ENCODE measurements at regions not wholly inside any gene's neighbourhood (a gene's known extent, or its start where the extent isn't known, plus 50 kb on each side); places are given as distances from the start of the nearest gene placed in this dataset.
A peak's percentile ranks its signal among the peaks of the same experiment; 100 is the strongest.

DNA sequence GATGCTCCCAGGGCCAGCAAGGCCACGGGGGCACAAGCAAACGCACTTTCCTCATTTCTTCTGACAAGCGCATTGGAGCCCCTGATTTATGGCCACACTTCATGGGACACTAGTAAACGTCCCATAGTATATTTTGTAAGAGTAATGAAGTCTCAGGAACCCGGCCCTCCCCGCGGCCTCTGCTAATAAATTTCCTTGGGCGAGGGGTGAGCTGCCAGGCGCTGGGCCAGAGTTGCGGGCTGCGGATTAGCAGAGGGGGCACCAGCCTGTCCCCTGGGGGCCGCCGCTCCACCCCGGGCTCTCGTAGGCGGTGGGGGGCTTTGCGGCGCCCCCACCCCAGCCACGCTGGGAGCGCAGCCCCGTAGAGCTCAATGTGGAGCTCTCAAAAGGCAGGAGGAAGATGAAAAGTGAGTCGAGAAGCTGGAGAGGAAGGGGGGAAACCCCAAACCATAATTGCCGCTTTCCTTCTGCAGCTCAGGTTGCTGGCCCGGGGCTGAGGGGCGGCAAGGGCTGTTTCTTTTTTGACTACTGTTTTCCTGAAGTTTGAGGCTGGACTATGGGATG is 173.6 kb downstream of the CDC5L start:
- no peak for DNase-seq

DNA sequence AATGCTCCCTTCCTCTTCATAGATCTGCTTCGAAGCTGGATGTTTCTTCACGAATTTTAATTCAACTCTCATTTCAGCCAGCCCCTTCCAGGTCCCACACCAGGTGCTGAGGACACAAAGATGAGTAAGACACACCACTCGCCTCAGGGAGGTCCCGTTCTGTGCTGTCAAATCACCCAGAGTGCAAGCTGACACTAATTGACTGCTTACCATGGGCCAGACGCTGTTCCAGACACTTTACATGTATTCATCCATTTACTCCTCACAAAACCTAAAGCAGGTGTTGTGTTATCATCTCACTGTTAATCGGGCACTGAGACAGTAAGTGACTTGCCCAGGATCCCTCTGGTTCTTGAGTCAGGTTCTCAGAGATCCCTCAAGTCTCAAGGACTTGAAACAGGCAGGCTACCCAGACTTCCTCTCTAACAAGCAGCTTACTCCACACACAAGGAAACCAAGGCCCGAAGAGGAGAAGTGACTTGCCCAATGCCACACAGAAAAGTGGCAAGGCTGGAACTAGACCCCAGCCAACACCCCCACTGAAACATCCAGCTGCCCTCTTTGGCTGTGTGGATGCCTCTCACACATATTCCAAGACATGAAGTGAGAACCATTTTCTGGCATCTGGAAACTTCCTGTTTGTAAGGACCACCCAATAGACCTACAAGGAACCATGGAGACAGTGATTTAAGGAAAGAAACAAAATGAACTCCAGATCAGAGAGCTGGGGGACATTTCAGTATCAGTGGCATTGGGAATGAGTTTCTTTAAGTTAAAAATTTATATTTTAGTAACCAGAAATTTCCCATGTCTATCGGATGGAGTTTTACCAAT is 174.5 kb downstream of the CDC5L start:
- no peak for DNase-seq

DNA sequence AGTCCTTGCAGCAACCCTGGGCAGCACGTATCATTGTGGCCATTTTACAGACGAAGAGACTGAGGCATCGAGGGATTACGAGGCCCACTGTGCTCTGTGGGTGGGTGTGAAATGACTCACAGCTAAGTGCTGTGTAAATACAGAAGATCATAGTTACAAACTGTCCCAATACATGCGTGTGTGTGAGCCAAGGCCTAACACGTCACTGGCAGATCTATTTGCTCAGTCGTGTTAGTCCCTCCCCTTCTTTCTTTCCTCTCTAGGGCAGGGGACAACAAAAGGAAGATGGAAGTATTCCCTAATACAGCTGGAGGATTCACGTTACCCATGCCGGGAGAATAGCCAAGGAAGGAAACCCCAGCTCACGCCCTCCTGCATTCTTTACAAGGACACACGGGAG is 175.9 kb downstream of the CDC5L start:
- no peak for DNase-seq

DNA sequence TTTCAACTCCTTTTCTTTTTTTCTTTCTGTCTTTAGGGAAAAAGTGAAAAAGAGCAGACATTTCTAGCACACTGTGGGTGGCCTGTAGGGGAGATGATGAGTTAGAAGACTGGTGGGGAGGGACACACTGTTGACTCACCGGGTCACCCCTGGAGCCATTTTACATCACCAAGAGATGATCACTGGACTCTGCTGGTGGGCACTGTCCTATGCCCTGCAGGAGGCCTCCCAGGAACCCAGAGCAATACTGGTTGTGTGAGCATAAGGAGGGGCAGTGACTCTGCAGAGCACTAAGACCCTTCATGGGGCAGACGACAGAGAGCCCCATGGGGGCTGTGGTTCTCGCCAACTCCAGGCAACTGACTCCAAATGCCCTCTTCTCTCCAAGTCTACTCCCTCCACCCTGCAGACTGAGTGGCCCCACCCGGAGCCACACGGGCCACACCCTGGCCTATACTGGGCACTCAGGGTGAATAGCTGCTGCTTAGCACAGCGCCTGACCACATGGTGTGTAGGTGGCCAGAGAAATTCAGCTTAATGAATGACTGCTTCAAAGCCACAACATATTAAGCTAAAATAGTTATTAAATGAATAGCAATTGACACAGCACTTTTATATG is 177.5 kb downstream of the CDC5L start:
- DNase-seq = no peak

DNA sequence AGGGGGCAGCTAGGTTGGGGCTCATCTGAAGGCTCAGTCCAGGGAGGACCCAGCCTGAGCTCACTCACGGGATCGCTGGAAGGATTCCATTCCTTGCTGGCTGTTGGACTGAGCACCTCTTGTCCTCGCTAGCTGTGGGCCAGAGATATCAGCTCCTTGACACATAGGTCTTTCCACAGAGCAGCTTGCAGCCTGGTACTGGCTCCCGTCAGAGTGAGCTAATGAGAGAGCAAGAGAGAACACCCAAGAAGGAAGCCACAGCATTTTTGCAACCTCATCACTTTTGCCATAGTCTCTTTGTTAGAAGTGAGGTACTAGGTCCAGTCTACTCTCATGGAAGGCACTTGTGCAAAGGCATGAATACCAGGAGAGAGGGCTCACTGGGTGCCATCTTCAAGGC is 179.9 kb downstream of the CDC5L start:
- no peak for DNase-seq

DNA sequence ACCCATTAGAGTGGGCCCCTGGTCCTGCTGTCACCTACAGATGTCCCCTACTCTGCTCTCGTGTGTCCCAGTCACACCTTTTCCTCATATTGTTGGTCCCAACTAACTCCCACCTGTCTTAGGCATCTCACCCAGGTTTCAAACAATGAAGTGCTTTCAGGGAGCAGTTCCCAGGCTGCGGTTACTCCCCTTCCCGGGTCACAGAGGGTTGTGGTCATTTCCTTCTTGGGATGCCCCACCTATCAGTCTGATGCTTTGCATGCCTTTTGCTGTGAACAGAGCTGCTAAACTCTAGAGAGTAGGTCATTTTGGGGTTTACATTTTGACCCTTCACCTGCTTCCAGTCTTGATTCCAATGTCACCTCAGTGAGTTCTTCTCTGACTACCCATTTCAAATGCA is 181.6 kb downstream of the CDC5L start:
- DNase-seq = no peak

DNA sequence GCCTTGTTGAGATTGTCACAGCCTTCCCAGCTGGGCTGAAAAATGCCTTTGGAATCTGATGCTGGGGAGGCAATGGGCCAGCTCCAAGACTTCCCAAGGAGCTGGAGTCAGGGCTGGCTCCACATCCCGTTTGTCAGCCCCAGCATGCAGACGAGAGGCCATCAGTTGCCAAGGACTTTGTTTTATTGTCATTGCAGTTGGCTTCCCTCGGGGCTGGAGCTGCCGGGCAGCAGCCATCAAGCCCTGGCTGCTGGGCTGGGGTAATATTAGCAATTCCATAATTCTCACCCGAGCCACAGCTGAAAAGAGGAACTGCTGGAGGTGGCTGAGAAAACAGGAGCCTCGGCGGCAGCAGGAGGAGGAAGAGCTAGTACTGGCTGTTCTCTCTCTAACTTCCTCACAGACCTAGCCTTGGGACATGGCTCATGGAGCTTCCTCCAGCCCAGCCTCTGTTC is 182.5 kb downstream of the CDC5L start:
- no peak for DNase-seq

DNA sequence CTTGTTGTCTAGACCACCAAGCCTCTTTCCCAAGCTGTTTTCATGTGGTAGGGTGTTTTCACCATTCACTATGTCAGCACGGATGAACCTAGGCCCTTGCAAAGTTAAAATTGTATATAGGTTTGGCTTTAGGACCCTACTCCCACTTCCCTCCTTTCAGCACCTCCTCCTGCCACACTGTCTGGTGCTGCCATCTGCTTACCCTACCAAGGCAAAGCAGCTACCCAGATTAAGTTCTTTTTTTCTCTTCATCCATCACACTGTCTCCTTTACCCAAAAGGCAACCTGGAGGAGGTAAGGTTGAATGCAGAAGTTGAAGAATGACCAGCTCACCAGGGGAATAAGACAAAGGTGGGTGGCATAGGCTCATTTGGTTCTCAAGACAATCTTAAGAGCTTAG is 184.0 kb downstream of the CDC5L start:
- DNase-seq = no peak

DNA sequence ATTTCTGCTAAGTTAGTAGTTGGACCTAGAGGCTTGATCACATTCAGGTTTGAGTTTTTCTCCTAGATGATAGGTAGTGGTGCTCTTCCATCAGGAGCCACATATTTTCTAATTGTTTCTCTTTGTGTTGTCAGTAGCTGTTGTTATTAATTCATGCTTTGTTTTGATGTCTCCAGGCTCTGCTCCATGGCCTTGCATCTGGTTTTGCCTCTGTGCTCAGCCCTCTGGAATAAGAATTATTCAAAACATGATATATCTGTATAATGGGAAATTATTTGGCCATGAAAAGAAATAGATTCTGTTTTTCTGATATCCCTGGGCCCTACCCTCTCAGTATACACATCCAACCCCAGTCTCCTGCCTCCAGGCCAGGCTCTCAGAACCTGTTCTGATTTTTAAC is 184.8 kb downstream of the CDC5L start:
- DNase-seq = no peak

DNA sequence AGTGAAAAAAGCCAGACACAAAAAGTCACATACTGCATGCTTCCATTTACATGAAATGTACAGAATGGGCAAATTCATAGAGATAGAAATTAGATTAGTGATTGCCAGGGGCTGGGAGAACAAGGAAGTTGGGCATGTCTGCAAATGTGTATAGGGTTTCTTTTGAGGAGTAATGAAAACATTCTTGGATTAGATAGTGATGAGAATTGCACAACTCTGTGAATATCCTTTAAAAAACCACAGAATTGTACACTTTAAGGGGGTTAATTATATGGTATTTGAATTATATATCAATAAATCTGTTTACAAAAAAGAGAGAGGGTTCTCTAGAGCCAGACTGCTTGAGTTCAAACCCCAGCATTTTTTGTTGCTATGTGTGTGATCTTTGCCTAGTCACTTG is 188.1 kb downstream of the CDC5L start:
- DNase-seq = no peak

DNA sequence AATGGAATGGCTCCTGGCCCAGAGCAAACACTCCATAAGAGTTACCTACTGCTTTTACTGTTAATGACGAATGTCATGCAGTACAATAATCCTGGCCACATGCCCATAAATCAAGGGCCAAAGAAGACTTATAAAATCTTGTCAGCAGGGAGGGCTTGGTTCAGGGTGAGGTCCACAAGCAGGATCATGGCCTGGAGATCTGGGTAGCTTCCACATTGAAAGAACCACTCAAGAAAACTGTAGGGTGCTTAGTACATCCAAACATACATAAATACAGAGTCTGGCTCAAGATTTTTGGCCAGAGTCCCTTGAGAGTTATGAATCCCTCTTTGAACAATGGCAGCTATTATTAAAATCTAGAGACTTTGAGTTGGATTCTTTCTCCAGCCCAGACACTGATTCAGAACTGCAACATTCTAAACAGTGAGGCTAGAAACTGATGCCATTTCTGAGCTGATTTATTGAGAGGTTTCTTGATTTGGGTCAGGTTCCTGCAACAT is 188.7 kb downstream of the CDC5L start:
- no peak for DNase-seq

DNA sequence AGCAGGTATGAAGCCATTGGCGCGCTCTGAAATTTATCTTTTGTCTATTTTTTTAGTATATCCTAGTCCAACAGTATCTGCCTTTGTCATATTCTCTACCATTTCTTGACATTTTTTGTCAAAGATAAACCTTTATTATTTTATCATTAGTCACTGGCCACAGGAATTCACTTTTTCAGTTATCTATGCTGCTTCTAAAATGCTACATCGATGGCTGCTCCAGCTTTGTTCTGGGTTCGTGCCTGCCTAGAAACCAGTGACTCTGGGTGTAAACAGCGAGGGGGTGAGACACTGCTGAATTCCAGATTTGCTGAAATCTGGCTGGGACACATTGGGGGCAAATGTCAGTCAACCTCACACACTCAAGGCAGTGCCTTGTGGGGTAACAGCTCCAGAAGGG is 193.4 kb downstream of the CDC5L start:
- DNase-seq = no peak

DNA sequence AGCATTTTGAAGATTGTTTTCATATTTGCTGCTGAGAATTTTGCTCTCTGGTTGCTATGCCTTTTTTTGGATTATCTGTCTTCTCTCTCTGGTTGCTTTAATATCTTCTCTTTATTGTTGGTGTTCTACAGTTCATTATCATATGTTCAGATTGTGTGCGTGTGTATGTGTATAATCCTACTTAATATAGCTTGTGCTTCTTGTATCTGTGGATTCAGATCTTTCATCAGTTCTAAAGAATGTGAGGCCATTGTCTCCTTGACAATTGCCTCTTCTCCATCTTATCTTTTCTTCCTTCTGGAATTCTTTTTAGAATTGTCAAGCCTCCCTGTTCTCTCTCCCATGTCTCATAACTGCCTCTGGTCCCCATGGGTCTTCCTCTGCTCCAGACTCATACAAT is 195.4 kb downstream of the CDC5L start:
- DNase-seq = no peak

DNA sequence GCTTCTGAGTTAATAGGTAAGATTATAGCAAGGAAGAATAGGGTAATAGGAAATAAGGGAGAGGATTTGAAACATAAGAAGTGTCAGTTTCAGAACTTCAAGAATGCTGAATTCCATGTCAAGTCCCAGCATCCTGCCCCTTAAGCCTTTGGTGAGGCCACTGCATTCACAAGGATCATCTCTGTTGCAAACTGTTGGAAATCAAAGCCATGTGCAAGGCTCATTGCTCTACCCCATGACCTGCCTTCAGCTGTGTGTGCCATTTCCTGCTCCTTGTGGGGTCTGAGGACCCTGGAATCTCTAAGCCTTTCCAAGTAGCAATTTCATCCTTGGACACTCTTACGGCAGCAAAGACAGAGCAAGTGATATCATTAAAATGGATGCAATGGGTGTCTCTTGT is 203.0 kb downstream of the CDC5L start:
- no peak for DNase-seq

DNA sequence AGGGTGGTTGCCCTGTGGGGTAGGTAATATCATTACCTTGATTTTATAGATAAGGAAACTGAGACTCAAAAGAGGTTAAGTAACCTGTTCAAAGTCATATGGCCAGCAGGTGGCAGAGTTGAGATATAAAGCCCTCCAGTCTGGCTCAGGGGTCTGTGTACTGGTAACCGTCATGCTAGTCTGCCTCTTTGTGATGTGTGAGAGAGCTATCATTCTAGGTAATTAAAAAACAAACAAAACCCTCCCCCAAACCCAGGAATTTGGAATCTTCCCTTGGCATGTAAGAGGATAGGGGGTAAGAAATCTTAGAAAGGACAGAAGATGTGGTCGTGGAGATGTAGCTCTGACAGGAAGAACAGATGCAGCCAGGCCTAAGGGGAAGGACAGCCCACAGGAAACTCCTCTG is 206.0 kb downstream of the CDC5L start:
- peak; percentile 24 to 44 for DNase-seq

DNA sequence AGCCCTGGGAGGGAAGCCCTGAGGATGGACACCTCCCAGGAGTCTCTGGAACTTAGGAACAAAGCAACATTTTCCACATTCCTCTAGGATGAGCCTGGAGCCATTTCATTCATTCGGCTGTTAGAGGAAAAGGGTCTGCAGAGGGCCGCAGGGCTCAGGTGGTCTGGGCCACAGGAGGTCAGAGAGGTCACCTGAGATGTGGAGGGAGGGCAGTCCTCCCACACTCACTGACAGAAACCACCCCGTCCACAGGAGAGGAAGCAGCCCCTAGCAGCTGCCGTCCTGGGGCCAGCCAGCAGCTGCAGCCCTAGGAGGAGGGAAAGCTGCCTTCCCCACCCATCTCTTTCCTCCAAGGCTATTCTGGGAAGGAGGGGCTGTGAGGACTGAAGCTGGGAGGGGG is 207.0 kb downstream of the CDC5L start:
- no peak for DNase-seq

DNA sequence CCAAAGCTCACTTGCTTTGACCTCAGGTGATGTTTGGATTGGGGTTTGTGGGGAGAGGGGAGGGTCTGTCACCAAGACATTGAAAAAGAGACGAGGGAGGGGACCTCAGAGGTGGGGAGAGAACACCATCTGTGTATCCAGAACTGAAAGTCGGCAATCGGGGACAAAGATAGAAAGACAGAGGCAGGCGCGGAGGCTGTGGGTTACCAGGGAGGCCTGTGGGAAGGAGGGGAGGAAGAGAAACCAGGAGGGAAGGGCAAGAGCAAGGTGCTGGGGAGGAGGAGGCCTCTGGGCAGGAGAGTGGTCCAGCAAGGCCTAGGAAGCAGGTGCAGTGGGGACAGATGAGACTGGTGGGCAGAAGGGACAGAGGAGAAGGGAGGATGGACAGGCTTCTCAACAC is 211.2 kb downstream of the CDC5L start:
- no peak for DNase-seq

DNA sequence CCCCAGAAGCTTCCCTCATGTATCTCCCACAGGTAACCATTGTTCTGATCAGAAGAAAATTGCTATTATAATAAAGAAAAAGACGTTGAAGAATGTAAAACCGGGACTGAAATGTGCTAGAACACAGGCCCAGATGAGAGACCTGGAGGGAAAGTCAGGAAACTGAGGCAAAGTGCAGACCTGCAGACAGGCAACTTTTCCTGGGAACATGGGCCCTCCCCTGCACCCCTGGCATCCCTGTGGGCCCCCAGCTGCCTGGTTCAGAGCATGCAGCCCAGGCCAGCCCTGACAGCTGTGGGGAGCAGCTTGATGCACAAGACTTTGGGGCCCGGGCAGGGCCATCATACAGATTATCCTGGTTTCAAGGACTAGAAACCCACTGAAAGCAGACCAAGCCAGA is 212.2 kb downstream of the CDC5L start:
- no peak for DNase-seq

DNA sequence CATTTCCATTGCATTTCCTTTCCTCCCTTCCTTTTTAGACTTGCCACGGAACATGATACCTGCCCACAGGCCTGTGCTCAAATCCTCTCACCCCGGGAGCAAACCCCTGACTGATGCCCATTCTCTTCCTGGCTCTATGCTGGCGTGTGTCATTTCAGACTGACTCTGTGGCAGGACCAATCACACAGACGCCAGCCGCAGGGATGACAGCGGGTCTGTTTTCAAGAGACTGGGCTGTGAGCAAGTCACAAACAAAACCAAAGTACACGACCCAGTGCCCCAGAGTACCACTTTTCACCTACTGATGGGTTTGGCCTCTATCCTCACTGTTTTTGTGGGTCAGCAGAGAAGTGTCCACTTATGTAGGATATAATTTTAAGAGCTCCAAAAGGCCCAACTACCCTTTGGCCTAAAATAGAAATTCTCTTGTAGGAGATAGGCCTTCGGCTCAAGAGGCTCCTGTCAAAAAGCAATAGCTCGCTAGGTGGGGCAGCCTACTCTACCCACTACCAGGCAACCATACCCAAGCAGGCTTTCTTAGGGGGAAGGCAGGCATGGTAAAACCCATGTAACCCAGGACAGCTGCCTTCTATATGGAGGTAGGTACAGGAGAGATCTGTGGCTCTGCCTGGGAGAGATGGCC is 215.7 kb downstream of the CDC5L start:
- DNase-seq = no peak

DNA sequence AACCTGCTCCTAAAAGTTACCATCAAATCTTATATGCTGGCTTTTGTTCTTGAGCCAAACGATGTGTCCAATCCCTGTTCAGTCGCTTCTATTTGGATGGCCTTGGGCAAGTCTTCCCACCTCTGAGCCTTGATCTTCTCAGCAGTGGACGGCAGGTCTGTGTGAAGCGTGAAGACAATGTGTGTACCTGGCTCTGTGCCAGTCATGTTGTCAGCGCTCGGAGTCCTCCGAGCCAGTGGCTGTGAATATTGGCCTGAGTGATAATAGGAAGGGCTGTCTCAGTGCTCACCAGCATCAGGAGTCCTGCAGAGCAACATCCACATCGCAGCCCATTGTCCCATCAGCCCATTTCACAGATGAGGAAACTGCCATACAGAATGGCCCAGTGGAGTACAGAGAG is 219.0 kb downstream of the CDC5L start:
- DNase-seq = no peak

DNA sequence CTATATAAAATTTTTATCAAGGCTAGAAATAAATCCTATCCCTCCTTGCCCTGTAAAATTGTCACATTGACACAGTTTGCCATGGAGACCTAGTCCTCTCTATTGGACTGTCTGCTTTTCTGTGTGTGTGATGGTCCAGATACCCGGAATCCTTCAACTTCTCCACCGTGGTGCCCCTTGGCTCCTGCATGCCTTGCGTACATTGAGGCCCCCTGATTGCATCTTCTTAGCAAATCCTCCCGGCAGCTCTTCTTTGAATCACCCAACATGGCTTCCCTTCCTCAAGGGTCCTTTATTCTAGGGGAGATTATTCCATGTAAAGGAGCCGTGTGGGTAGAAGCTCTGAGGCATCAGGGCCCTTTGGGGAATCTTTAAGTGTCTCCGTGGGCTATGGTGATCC is 219.5 kb downstream of the CDC5L start:
- no peak for DNase-seq

DNA sequence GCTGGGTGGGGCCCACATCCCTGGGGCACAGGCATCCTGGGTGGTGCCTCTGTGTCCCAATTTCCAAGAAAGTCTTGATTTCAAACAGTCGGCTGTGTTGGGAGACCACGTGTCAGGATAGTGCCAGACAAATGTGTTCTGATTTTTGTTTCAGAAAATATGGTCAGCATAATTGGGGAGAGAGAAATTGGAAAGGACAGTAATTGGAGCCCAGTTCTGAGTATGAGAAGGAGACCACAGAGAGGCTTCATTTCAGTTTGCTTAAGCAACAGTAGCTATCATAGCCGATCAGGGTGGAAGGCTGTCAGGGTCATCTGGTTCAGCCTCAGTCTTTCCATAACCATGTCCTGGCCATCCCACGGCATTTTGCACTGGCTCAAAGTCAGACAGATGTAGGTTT is 220.7 kb downstream of the CDC5L start:
- DNase-seq = no peak

DNA sequence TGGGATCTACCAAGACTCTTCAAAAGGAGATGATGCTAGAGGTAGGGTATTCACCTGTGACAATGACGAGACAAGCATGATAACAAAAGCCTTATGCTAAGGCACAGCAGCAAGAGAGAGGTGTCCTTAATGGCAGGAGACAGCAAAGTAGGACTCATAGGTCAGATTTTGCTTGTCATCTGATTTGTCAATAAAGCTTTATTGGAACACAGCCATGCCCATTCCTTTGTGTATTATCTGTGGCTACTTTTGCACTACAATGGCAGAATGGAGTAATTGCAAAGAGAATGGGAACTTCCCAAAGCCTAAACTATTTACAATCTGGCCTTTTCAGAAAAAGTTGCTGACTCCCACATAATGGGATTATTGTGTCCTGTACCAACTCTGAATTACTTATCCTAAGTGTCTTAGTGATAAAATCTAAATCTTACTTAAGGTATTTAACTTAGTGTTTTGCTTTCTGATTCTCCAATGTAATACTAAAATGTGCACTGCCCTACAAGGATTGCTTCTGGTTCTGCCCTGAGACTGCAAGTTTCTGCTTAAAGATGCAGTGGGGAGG is 221.6 kb downstream of the CDC5L start:
- DNase-seq = no peak

Measured in stimulated activated CD4-positive, alpha-beta T cell treated with anti-CD3 and anti-CD28 coated beads, Interleukin-4, amount 100 ng/mL, for 4 hours (primary cell).